Upper lobe of left lung (tissue), 4 donors: ENCODE measurements at regions not wholly inside any gene's neighbourhood (a gene's known extent, or its start where the extent isn't known, plus 50 kb on each side); places are given as distances from the start of the nearest gene placed in this dataset.

ENCODE experiments used
- CTCF ChIP-seq, 6 experiments: fragments of 450-650 bp in 4 of 6; fragments of 200-600 bp in 2 of 6; sonication (generic) in 2 of 6; IDR thresholded peaks; one replicate each; pipeline ENCODE4 v1.5.1; 2016 to 2019; ENCODE audit warnings: antibody characterized with exemption in 6 of 6
- EP300 ChIP-seq, 4 donors: sonication (generic); formaldehyde crosslinking; IDR thresholded peaks; one replicate each; pipeline ENCODE4 v1.5.1; 2017; ENCODE audit warnings: antibody characterized with exemption in 4 of 4, control low read depth in 2 of 4
- POLR2A ChIP-seq, 4 donors: fragments of 450-650 bp; IDR thresholded peaks; one replicate each; pipeline ENCODE4 v1.5.1; 2016 to 2017; ENCODE audit warnings: antibody characterized with exemption in 4 of 4, mild to moderate bottlenecking in 2 of 4
- POLR2AphosphoS5 ChIP-seq, 2 donors: sonication (generic); formaldehyde crosslinking; IDR thresholded peaks; one replicate each; pipeline ENCODE4 v1.5.1; 2017; ENCODE audit warnings: antibody characterized with exemption in 2 of 2

- TF ChIP-seq CTCF (IDR thresholded peaks at IDR 0.05) (no peak), EP300 (IDR thresholded peaks at IDR 0.05) (no peak), POLR2A (IDR thresholded peaks at IDR 0.05) (no peak), POLR2AphosphoS5 (IDR thresholded peaks at IDR 0.05) (no peak)
These were observed 233.4 kb downstream of the MREG start for GRCh38 chr2:215779912-215780311.
